ENCODE measurements at regions not wholly inside any gene's neighbourhood (a gene's known extent, or its start where the extent isn't known, plus 50 kb on each side); places are given as distances from the start of the nearest gene placed in this dataset.

DNA sequence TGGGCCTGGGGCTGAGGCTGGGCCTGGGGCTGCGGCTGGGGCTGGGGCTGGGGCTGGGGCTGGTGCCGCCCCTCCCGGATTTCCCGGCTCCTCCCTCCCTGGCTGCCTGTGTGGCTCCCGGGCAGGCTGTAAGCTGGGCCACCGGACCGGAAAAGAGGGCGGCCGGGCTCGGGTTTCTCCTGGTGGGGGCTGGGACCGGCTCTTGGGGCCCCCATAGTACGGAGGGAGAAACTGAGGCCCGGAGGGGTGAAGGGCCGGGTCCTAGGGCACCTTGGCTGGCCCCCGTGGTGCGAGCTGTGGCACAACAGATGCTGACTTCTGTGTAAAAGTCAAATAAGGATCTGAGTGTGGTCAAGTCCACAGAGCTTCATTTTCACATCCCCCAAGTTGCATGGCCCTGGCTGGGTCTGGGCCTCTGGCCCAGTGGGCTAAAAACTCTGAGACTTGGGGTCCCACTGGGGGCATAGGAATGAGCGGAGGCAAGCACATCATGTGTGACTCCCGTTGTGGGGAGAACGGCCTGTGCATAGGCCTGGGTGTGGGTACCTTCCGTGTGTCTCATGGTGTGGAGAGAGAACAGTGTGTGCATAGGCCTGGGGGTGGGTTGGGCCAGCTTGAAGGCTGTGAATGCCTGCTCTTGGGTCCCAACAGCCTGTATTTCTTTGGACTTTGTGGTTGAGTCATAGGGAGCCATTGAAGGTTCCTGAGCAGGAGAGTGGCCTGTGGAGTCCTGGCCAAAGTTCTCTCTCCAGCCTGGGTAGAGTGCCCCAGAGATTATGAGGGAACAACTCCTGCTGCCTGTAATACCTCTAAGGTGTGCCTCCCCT is 123.9 kb upstream of the CIBAR2 start:
- no peak for TF ChIP-seq POLR2A (IDR thresholded peaks at IDR 0.05)
- TF ChIP-seq, protein P1, sequence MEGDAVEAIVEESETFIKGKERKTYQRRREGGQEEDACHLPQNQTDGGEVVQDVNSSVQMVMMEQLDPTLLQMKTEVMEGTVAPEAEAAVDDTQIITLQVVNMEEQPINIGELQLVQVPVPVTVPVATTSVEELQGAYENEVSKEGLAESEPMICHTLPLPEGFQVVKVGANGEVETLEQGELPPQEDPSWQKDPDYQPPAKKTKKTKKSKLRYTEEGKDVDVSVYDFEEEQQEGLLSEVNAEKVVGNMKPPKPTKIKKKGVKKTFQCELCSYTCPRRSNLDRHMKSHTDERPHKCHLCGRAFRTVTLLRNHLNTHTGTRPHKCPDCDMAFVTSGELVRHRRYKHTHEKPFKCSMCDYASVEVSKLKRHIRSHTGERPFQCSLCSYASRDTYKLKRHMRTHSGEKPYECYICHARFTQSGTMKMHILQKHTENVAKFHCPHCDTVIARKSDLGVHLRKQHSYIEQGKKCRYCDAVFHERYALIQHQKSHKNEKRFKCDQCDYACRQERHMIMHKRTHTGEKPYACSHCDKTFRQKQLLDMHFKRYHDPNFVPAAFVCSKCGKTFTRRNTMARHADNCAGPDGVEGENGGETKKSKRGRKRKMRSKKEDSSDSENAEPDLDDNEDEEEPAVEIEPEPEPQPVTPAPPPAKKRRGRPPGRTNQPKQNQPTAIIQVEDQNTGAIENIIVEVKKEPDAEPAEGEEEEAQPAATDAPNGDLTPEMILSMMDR (IDR thresholded peaks at IDR 0.05) = no peak

All from thyroid gland (tissue), 4 donors.